HG03280 (cell line): ENCODE measurements at regions not wholly inside any gene's neighbourhood (a gene's known extent, or its start where the extent isn't known, plus 50 kb on each side); places are given as distances from the start of the nearest gene placed in this dataset.

Source experiments
- ATAC-seq: cut with Tn5 transposase; IDR thresholded peaks from one replicate; pipeline ENCODE4 v1.9.1; 2021; ENCODE audit warnings: mild to moderate bottlenecking, moderate library complexity; ENCODE audit not compliant: unreplicated experiment

GRCh38 chr17:77467521-77467920 is 326.8 kb downstream of the SEC14L1 start:
- no peak for ATAC-seq

GRCh38 chr17:77468897-77469296 is 328.1 kb downstream of the SEC14L1 start:
- ATAC-seq: no peak

- no peak for ATAC-seq
Measured at GRCh38 chr17:77470330-77470786, 329.6 kb downstream of the SEC14L1 start.

- ATAC-seq: no peak
Measured at GRCh38 chr17:77470800-77471733, 330.3 kb downstream of the SEC14L1 start.

- ATAC-seq: no peak
Measured at GRCh38 chr17:77471984-77472461, 331.3 kb downstream of the SEC14L1 start.

GRCh38 chr17:77472468-77473310 is 331.9 kb downstream of the SEC14L1 start:
- ATAC-seq: no peak

GRCh38 chr17:77473615-77474226 is 333.0 kb downstream of the SEC14L1 start:
- ATAC-seq: no peak

GRCh38 chr17:77474292-77474988 is 333.7 kb downstream of the SEC14L1 start:
- ATAC-seq: no peak

- ATAC-seq: no peak
Measured at GRCh38 chr17:77475016-77475976, 334.5 kb downstream of the SEC14L1 start.

- no peak for ATAC-seq
Measured at GRCh38 chr17:77476006-77476405, 335.2 kb downstream of the SEC14L1 start.

- ATAC-seq: no peak
Measured at GRCh38 chr17:77476498-77476897, 335.7 kb downstream of the SEC14L1 start.

- ATAC-seq: no peak
Measured at GRCh38 chr17:77476931-77477805, 336.4 kb downstream of the SEC14L1 start.

- no peak for ATAC-seq
Measured at GRCh38 chr17:77478281-77478680, 337.5 kb downstream of the SEC14L1 start.

GRCh38 chr17:77478899-77479298 is 338.1 kb downstream of the SEC14L1 start:
- no peak for ATAC-seq

- no peak for ATAC-seq
Measured at GRCh38 chr17:77479372-77480198, 338.8 kb downstream of the SEC14L1 start.

- ATAC-seq: no peak
Measured at GRCh38 chr17:77480199-77480508, 339.4 kb downstream of the SEC14L1 start.

GRCh38 chr17:77480509-77481215 is 339.9 kb downstream of the SEC14L1 start:
- ATAC-seq: no peak
